Stomach (tissue), 8 donors: ENCODE measurements at regions not wholly inside any gene's neighbourhood (a gene's known extent, or its start where the extent isn't known, plus 50 kb on each side); places are given as distances from the start of the nearest gene placed in this dataset.

ENCODE experiments used
- DNase-seq, 2 donors: peaks; one replicate each; pipeline versions ENCODE4 v3.0.0 to v3.0.0-alpha.2; 2013 to 2019
- H3K27ac ChIP-seq, 5 donors: fragments of 200-600 bp in 4 of 5; sonication (generic) in 4 of 5; one replicate each; pipeline ENCODE4 v1.5.1; 2013 to 2019; ENCODE audit warnings: mild to moderate bottlenecking in 1 of 5, moderate library complexity in 1 of 5
- H3K27me3 ChIP-seq, 3 donors: fragments of 200-600 bp; sonication (generic); one replicate each; pipeline ENCODE4 v1.5.1; 2017 to 2019; ENCODE audit warnings: mixed run types in 1 of 3
- H3K36me3 ChIP-seq, 4 donors: fragments of 200-600 bp; sonication (generic); 1 replicate in 3 of 4; 2 replicates in 1 of 4; pipeline ENCODE4 v1.5.1; 2016 to 2019
- H3K4me1 ChIP-seq, 4 donors: fragments of 200-600 bp; sonication (generic); one replicate each; pipeline ENCODE4 v1.5.1; 2016 to 2019
- H3K4me3 ChIP-seq, 4 donors: fragments of 200-600 bp; sonication (generic) in 3 of 4; one replicate each; pipeline ENCODE4 v1.5.1; 2016 to 2019; ENCODE audit warnings: mild to moderate bottlenecking in 1 of 4
- H3K9me3 ChIP-seq, 4 donors: fragments of 200-600 bp; sonication (generic); one replicate each; pipeline ENCODE4 v1.5.1; 2016 to 2019
- CTCF ChIP-seq, 7 experiments: fragments of 450-650 bp in 4 of 7; fragments of 200-600 bp in 3 of 7; sonication (generic) in 3 of 7; IDR thresholded peaks; one replicate each; pipeline ENCODE4 v1.5.1; 2016 to 2019; ENCODE audit warnings: antibody characterized with exemption in 7 of 7, control low read depth in 2 of 7, mild to moderate bottlenecking in 1 of 7
- EP300 ChIP-seq: sonication (generic); formaldehyde crosslinking; IDR thresholded peaks from one replicate; pipeline ENCODE4 v1.6.1; 2017; ENCODE audit warnings: antibody characterized with exemption
- POLR2A ChIP-seq, 4 donors: fragments of 450-650 bp; IDR thresholded peaks; one replicate each; pipeline ENCODE4 v1.6.1; 2016; ENCODE audit warnings: antibody characterized with exemption in 4 of 4, control low read depth in 2 of 4, mild to moderate bottlenecking in 1 of 4, moderate library complexity in 1 of 4
- POLR2AphosphoS5 ChIP-seq, 3 donors: sonication (generic); formaldehyde crosslinking; IDR thresholded peaks; one replicate each; pipeline ENCODE4 v1.6.1; 2016; ENCODE audit warnings: antibody characterized with exemption in 3 of 3
- WGBS, 5 donors: extraction: QIAGEN DNeasy Blood & Tissue Kit in 3 of 5; methylation state at CpG; one replicate each; pipeline versions ENCODE4 v1.1.5 to v1.1.7; 2013 to 2018; 5-methylcytosine and 5-hydroxymethylcytosine counted together
- intact Hi-C: fragments of 100-400 bp; cut with DNase I; formaldehyde crosslinking; loops from one replicate; pipeline ENCODE4 v1.15.1; 2023; ENCODE audit warnings: low total_unique reads
- donor health status: healthy with polysubstance abuse.
- donor health status: Bipolar disorder and iron deficiency.
- donor health status: healthy.

GRCh38 chr14:84454114-84454513 lies 1075.8 kb upstream of the FLRT2 start:
- H3K9me3 ChIP-seq = no peaks in the 10 kb centered on the region
- H3K4me3 ChIP-seq = no peak overlapping the region
- no peak for DNase-seq
- H3K36me3 ChIP-seq = no peaks in the 10 kb centered on the region
- 84 to 91% (median 88%) methylated on average over 4 of the region's 4 CpGs for WGBS, 5 donors
- no peaks in the 10 kb centered on the region for H3K4me1 ChIP-seq
- TF ChIP-seq POLR2AphosphoS5 (IDR thresholded peaks at IDR 0.05) = no peak
- no peak for TF ChIP-seq CTCF (IDR thresholded peaks at IDR 0.05)
- no peak for TF ChIP-seq POLR2A (IDR thresholded peaks at IDR 0.05)
- no peak for TF ChIP-seq EP300
- H3K27me3 ChIP-seq = no peaks in the 10 kb centered on the region
- H3K27ac ChIP-seq = no peak overlapping the region
- intact Hi-C loops = no loop called here

GRCh38 chr14:84456946-84457345 lies 1073.0 kb upstream of the FLRT2 start:
- H3K4me3 ChIP-seq = no peak overlapping the region
- TF ChIP-seq POLR2AphosphoS5 (IDR thresholded peaks at IDR 0.05) = no peak
- TF ChIP-seq POLR2A (IDR thresholded peaks at IDR 0.05) = no peak
- TF ChIP-seq CTCF (IDR thresholded peaks at IDR 0.05) = no peak
- no peak for TF ChIP-seq EP300
- no peaks in the 10 kb centered on the region for H3K4me1 ChIP-seq
- 79 to 89% (median 83%) methylated on average over 2 of the region's 2 CpGs for WGBS, 5 donors
- H3K27ac ChIP-seq = no peak overlapping the region
- no peaks in the 10 kb centered on the region for H3K36me3 ChIP-seq
- no peaks in the 10 kb centered on the region for H3K9me3 ChIP-seq
- intact Hi-C loops = no loop called here
- H3K27me3 ChIP-seq = no peaks in the 10 kb centered on the region
- peak in 1 of 2 donors; percentile 20 for DNase-seq

- DNase-seq = no peak
- H3K27ac ChIP-seq = no peak overlapping the region
- intact Hi-C loops = no loop called here
- WGBS, 5 donors = 63 to 78% (median 76%) methylated on average over 1 of the region's 1 CpG
- no peaks in the 10 kb centered on the region for H3K4me1 ChIP-seq
- H3K36me3 ChIP-seq = no peaks in the 10 kb centered on the region
- no peaks in the 10 kb centered on the region for H3K27me3 ChIP-seq
- TF ChIP-seq EP300 (no peak), CTCF (IDR thresholded peaks at IDR 0.05) (no peak), POLR2AphosphoS5 (IDR thresholded peaks at IDR 0.05) (no peak), POLR2A (IDR thresholded peaks at IDR 0.05) (no peak)
- H3K4me3 ChIP-seq = no peak overlapping the region
- H3K9me3 ChIP-seq = no peaks in the 10 kb centered on the region
These were observed 1071.1 kb upstream of the FLRT2 start for GRCh38 chr14:84458881-84459280.

GRCh38 chr14:84465880-84466279 lies 1064.1 kb upstream of the FLRT2 start:
- Histone ChIP-seq H3K36me3 (no peaks in the 10 kb centered on the region), H3K9me3 (no peaks in the 10 kb centered on the region), H3K4me1 (no peaks in the 10 kb centered on the region), H3K27me3 (no peaks in the 10 kb centered on the region), H3K4me3 (no peak overlapping the region), H3K27ac (no peak overlapping the region)
- peak in 1 of 2 donors; percentile 68 for DNase-seq
- WGBS, 5 donors = 6 to 29% (median 13%) methylated on average over 1 of the region's 1 CpG
- TF ChIP-seq EP300 (no peak), POLR2A (IDR thresholded peaks at IDR 0.05) (no peak), POLR2AphosphoS5 (IDR thresholded peaks at IDR 0.05) (peak in 2 of 3 donors; percentile 48 to 72)
- intact Hi-C loops = no loop called here

- TF ChIP-seq EP300 = no peak
- no peak for TF ChIP-seq POLR2AphosphoS5 (IDR thresholded peaks at IDR 0.05)
- TF ChIP-seq POLR2A (IDR thresholded peaks at IDR 0.05) = no peak
- TF ChIP-seq CTCF (IDR thresholded peaks at IDR 0.05) = no peak
- no peak overlapping the region for H3K27ac ChIP-seq
- WGBS, 5 donors = 69 to 75% (median 71%) methylated on average over 5 of the region's 5 CpGs
- no peak overlapping the region for H3K4me3 ChIP-seq
- no peak for DNase-seq
- H3K36me3 ChIP-seq = no peaks in the 10 kb centered on the region
- no peaks in the 10 kb centered on the region for H3K27me3 ChIP-seq
- no peaks in the 10 kb centered on the region for H3K9me3 ChIP-seq
- H3K4me1 ChIP-seq = no peaks in the 10 kb centered on the region
- intact Hi-C loops = no loop called here
These were observed 1061.8 kb upstream of the FLRT2 start for GRCh38 chr14:84468153-84468552.
